Caco-2 (cell line): ENCODE measurements at regions not wholly inside any gene's neighbourhood (a gene's known extent, or its start where the extent isn't known, plus 50 kb on each side); places are given as distances from the start of the nearest gene placed in this dataset.

Experiments used
- BruUV-seq: library from RNA; stranded (reverse); fragments of 400-500 nt; replicated peaks from 2 replicates; lab custom pipeline; 2021; lab: Mats Ljungman, UMichigan
- CTCF ChIA-PET: fragments of 300-600 bp; sonication (Branson Sonifier 250); formaldehyde crosslinking; loops from one replicate; lab custom pipeline; 2022; ENCODE audit warnings: antibody characterized with exemption; lab: Charles Lee
- POLR2A ChIA-PET: fragments of 300-600 bp; sonication (Branson Sonifier 250); formaldehyde crosslinking; loops from one replicate; lab custom pipeline; 2022; ENCODE audit warnings: antibody characterized with exemption; lab: Charles Lee
- DNase-seq, 2 experiments: peaks; one replicate each; pipeline versions ENCODE4 v3.0.0 to v3.0.0-alpha.2; 2020 to 2022
- H3K27me3 ChIP-seq: replicated peaks from 2 replicates; pipeline ENCODE4 v1.6.0; 2011; ENCODE audit warnings: low read length; ENCODE audit not compliant: control insufficient read depth, insufficient read depth
- H3K36me3 ChIP-seq: 2 replicates; pipeline ENCODE4 v1.5.1; 2011; ENCODE audit warnings: low read length; ENCODE audit not compliant: control insufficient read depth, insufficient read depth
- H3K4me1 ChIP-seq: fragments of 250-450 bp; sonication (Bioruptor Pico); 2 replicates; pipeline ENCODE4 v1.5.1; 2020; ENCODE audit warnings: mild to moderate bottlenecking
- H3K4me3 ChIP-seq: 2 replicates; pipeline ENCODE4 v1.5.1; 2011; ENCODE audit warnings: low read depth, mild to moderate bottlenecking, control low read depth, low read length
- H3K9me3 ChIP-seq: fragments of 250-450 bp; sonication (Bioruptor Pico); 2 replicates; pipeline ENCODE4 v1.5.1; 2020; ENCODE audit warnings: mild to moderate bottlenecking, moderate library complexity
- H3K27ac Mint-ChIP-seq: one replicate; pipeline ENCODE4 v1.8.0; 2022; ENCODE audit warnings: mixed read lengths; ENCODE audit not compliant: unreplicated experiment
- H3K27me3 Mint-ChIP-seq: one replicate; pipeline ENCODE4 v1.8.0; 2022; ENCODE audit warnings: mixed read lengths; ENCODE audit not compliant: insufficient read depth, unreplicated experiment
- H3K36me3 Mint-ChIP-seq: one replicate; pipeline ENCODE4 v1.8.0; 2022; ENCODE audit warnings: mild to moderate bottlenecking, mixed read lengths; ENCODE audit not compliant: insufficient read depth, unreplicated experiment
- H3K4me1 Mint-ChIP-seq: one replicate; pipeline ENCODE4 v1.8.0; 2022; ENCODE audit warnings: low read depth, mixed read lengths; ENCODE audit not compliant: unreplicated experiment
- H3K4me3 Mint-ChIP-seq: one replicate; pipeline ENCODE4 v1.8.0; 2022; ENCODE audit warnings: mild to moderate bottlenecking, moderate library complexity, mixed read lengths; ENCODE audit not compliant: unreplicated experiment
- H3K9me3 Mint-ChIP-seq: one replicate; pipeline ENCODE4 v1.8.0; 2022; ENCODE audit warnings: mixed read lengths; ENCODE audit not compliant: unreplicated experiment
- CTCF ChIP-seq, 2 experiments: fragments of 200-600 bp in 1 of 2; IDR thresholded peaks; 1 replicate in 1 of 2; 2 replicates in 1 of 2; pipeline versions ENCODE4 v1.5.1 to v1.8.0; 2011 to 2022; ENCODE audit warnings: antibody characterized with exemption in 1 of 2, control low read depth in 1 of 2, inconsistent platforms in 1 of 2, low read depth in 1 of 2, low read length in 1 of 2, mild to moderate bottlenecking in 1 of 2, moderate library complexity in 1 of 2; ENCODE audit not compliant: insufficient read depth in 1 of 2, severe bottlenecking in 1 of 2, unreplicated experiment in 1 of 2
- intact Hi-C: fragments of 100-400 bp; cut with micrococcal nuclease; formaldehyde crosslinking; loops from one replicate; pipeline ENCODE4 v1.10.0; 2022; ENCODE audit not compliant: unreplicated experiment

- Mint-ChIP-seq H3K4me1 (no peaks in the 10 kb centered on the region), H3K27ac (no peak overlapping the region), H3K27me3 (no peaks in the 10 kb centered on the region), H3K36me3 (no peaks in the 10 kb centered on the region), H3K9me3 (no peaks in the 10 kb centered on the region), H3K4me3 (no peak overlapping the region)
- TF ChIP-seq CTCF (IDR thresholded peaks at IDR 0.05; ENCODE audit: insufficient read depth in 1 of 2, low read depth in 1 of 2, low read length in 1 of 2, severe bottlenecking in 1 of 2, unreplicated experiment in 1 of 2) = no peak
- Histone ChIP-seq H3K4me1 (no peaks in the 10 kb centered on the region), H3K9me3 (no peaks in the 10 kb centered on the region), H3K36me3 (no peaks in the 10 kb centered on the region), H3K27me3 (no peaks in the 10 kb centered on the region), H3K4me3 (no peak overlapping the region)
- ChIA-PET CTCF (no interaction called here), POLR2A (no interaction called here)
- intact Hi-C loops = no loop called here
- DNase-seq = no peak
- no TSS peak for BruUV-seq
Observed at GRCh38 chr18:43797347-43797746, 520.1 kb upstream of the SYT4 start.

GRCh38 chr18:43800584-43800983 lies 523.3 kb upstream of the SYT4 start:
- Mint-ChIP-seq H3K9me3 (no peaks in the 10 kb centered on the region), H3K4me3 (no peak overlapping the region), H3K36me3 (no peaks in the 10 kb centered on the region), H3K27me3 (no peaks in the 10 kb centered on the region), H3K4me1 (no peaks in the 10 kb centered on the region), H3K27ac (no peak overlapping the region)
- Histone ChIP-seq H3K4me3 (no peak overlapping the region), H3K27me3 (no peaks in the 10 kb centered on the region), H3K9me3 (no peaks in the 10 kb centered on the region), H3K4me1 (no peaks in the 10 kb centered on the region), H3K36me3 (no peaks in the 10 kb centered on the region)
- CTCF ChIA-PET = no interaction called here
- POLR2A ChIA-PET = no interaction called here
- intact Hi-C loops = no loop called here
- no TSS peak for BruUV-seq
- no peak for DNase-seq
- TF ChIP-seq CTCF (IDR thresholded peaks at IDR 0.05; ENCODE audit: insufficient read depth in 1 of 2, low read depth in 1 of 2, low read length in 1 of 2, severe bottlenecking in 1 of 2, unreplicated experiment in 1 of 2) = no peak

GRCh38 chr18:43805646-43806194 lies 528.4 kb upstream of the SYT4 start:
- BruUV-seq = no TSS peak
- no peaks in the 10 kb centered on the region for H3K4me1 ChIP-seq
- H3K9me3 ChIP-seq = no peaks in the 10 kb centered on the region
- Mint-ChIP-seq H3K27ac (no peak overlapping the region), H3K4me3 (no peak overlapping the region), H3K9me3 (no peaks in the 10 kb centered on the region), H3K27me3 (peaks cover 5% of the 10 kb centered on the region), H3K36me3 (no peaks in the 10 kb centered on the region), H3K4me1 (no peaks in the 10 kb centered on the region)
- no peaks in the 10 kb centered on the region for H3K36me3 ChIP-seq
- intact Hi-C loops = no loop called here
- H3K4me3 ChIP-seq = no peak overlapping the region
- DNase-seq = no peak
- CTCF ChIA-PET = no interaction called here
- TF ChIP-seq CTCF (IDR thresholded peaks at IDR 0.05; ENCODE audit: insufficient read depth in 1 of 2, low read depth in 1 of 2, low read length in 1 of 2, severe bottlenecking in 1 of 2, unreplicated experiment in 1 of 2) = no peak
- H3K27me3 ChIP-seq = no peaks in the 10 kb centered on the region
- POLR2A ChIA-PET = no interaction called here
